HCT116 (cell line): ENCODE measurements at regions not wholly inside any gene's neighbourhood (a gene's known extent, or its start where the extent isn't known, plus 50 kb on each side); places are given as distances from the start of the nearest gene placed in this dataset.

ENCODE experiments used
- CEBPB ChIP-seq: IDR thresholded peaks from 2 replicates; pipeline ENCODE4 v1.6.1; 2012; ENCODE audit warnings: low read depth
- CTCF ChIP-seq, 3 experiments: fragments of 200-600 bp in 1 of 3; sonication (generic) in 1 of 3; IDR thresholded peaks in 2 of 3; conservative IDR thresholded peaks in 1 of 3; 2 replicates each; pipeline ENCODE4 v1.5.1; 2012 to 2017; ENCODE audit warnings: low read depth in 2 of 3, low read length in 2 of 3, antibody characterized with exemption in 1 of 3, borderline replicate concordance in 1 of 3, control low read depth in 1 of 3, mild to moderate bottlenecking in 1 of 3, mixed read lengths in 1 of 3, mixed run types in 1 of 3, moderate library complexity in 1 of 3; ENCODE audit not compliant: insufficient read depth in 1 of 3
- ELF1 ChIP-seq: IDR thresholded peaks from 2 replicates; pipeline ENCODE4 v1.6.1; 2012; ENCODE audit warnings: low read depth, borderline replicate concordance
- EZH2phosphoT487 ChIP-seq: fragments of 200-600 bp; IDR thresholded peaks from 2 replicates; pipeline ENCODE4 v1.6.1; 2018; ENCODE audit warnings: antibody characterized with exemption, borderline replicate concordance
- FOSL1 ChIP-seq: IDR thresholded peaks from 2 replicates; pipeline ENCODE4 v1.6.1; 2012; ENCODE audit warnings: low read depth
- POLR2A ChIP-seq: IDR thresholded peaks from 2 replicates; pipeline ENCODE4 v1.7.0; 2011; ENCODE audit warnings: borderline replicate concordance; ENCODE audit not compliant: insufficient read depth, insufficient read length; ENCODE audit errors: extremely low read depth
- POLR2AphosphoS5 ChIP-seq: IDR thresholded peaks from 2 replicates; pipeline ENCODE4 v1.6.1; 2011; ENCODE audit warnings: mild to moderate bottlenecking, low read depth, low read length, moderate library complexity
- SIN3A ChIP-seq: IDR thresholded peaks from 2 replicates; pipeline ENCODE4 v1.6.1; 2012; ENCODE audit warnings: low read depth
- SP1 ChIP-seq: IDR thresholded peaks from 2 replicates; pipeline ENCODE4 v1.6.1; 2012; ENCODE audit warnings: low read depth
- TCF7L2 ChIP-seq: IDR thresholded peaks from 2 replicates; pipeline ENCODE4 v1.7.0; 2011; ENCODE audit warnings: borderline replicate concordance, inconsistent platforms; ENCODE audit not compliant: insufficient read depth, insufficient read length; ENCODE audit errors: extremely low read depth

- no peak for TF ChIP-seq POLR2A
- no peak for TF ChIP-seq FOSL1
- TF ChIP-seq CTCF (IDR thresholded peaks at IDR 0.05 in 2 of 3, conservative IDR thresholded peaks at IDR 0.05 in 1 of 3; ENCODE audit: borderline replicate concordance in 1 of 3, insufficient read depth in 1 of 3, low read depth in 2 of 3, low read length in 2 of 3), result no peak
- TF ChIP-seq POLR2AphosphoS5, result no peak
- TF ChIP-seq CEBPB, result no peak
- TF ChIP-seq EZH2phosphoT487, result no peak
- no peak for TF ChIP-seq ELF1
- no peak for TF ChIP-seq SIN3A
- TF ChIP-seq SP1, result no peak
- TF ChIP-seq TCF7L2, result no peak
Measured at GRCh38 chr10:118218562-118218961, 123.6 kb downstream of the FAM204A start.
